Stimulated activated CD8-positive, alpha-beta memory T cell treated with anti-CD3 and anti-CD28 coated beads, Interleukin-7, amount 100 ng/mL, for 4 hours (primary cell): ENCODE measurements at regions not wholly inside any gene's neighbourhood (a gene's known extent, or its start where the extent isn't known, plus 50 kb on each side); places are given as distances from the start of the nearest gene placed in this dataset.

ENCODE experiments used
- DNase-seq, 2 donors: peaks; one replicate each; pipeline ENCODE4 v3.0.0-alpha.2; 2020; ENCODE audit warnings: low read depth in 2 of 2

GRCh38 chr4:24244663-24245490 is 339.5 kb downstream of the DHX15 start:
- no peak for DNase-seq

DNA sequence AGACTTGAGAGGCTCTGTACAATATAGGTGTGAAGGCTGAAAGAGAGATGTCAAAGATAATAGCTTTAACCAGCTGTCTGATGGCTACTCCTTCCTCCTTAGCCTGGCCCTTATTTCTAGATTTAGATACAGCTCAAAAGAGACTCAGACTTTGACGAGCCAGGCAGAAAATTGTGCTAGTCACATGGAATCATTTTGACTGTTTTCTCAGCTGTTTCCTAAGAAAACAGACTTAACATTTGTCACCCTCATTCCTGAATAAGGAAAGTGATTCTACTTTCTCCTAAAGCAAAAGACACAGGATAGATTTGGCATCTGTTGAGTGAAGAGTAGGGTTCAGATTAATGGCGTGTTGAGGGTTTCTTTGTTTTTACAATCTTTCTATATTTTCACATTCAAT is 340.7 kb downstream of the DHX15 start:
- no peak for DNase-seq

GRCh38 chr4:24241511-24241910 is 342.8 kb downstream of the DHX15 start:
- DNase-seq, result no peak

DNA sequence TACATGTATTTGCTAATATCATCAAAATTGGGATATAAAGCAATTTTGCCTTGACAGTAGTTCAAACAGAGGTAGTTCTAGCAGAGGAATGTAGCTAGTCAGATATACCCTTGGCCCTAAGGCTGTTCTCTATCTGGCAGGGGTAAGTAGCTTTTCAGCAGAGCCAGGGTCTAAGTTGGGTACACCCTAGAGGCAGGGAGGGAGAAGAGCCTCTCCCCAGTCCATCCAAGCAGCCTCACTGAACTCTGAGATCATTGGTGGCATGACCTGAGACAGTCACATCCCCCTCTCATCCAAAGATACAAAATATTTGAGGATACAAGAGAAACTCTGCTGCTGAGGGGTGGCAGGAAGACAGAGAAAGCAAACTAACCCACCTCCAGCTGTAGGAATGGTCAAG is 343.7 kb downstream of the DHX15 start:
- no peak for DNase-seq

DNA sequence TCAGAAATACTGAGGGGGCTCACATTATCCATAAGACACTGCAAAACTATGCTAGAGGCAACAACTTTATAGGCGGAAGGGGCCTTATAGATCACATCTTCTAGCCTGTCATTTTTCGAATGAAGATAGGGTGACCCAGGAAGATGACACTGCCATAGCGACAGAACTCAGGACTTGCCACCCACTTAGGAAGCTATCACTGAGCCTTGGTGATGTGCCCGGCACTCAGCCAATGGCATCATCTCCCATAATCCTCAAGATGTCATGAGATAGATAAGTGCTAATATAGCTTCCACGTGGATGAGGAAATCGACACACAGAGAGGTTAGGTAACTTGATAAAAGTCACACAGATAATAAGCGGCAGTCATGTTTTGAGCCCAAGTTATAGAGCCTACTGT is 346.6 kb downstream of the DHX15 start:
- no peak for DNase-seq

DNA sequence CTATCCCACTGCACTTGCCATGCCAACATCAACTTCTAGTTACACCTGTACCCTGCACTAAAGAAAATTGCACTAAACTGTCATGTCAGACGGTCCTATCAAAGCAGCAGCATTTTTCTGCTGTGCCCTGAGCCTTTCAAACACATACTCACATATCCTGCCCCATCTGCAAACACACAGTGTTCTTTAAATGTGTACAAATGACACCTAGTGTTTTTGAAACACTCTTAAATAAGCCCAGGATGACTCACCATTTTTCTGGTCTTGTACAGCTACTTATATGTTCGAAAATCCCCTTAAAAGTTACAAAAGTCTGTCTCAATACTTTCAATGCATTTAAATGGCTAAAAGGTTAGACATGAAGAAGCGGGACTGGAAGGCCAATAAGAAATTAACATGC is 346.7 kb upstream of the PPARGC1A start:
- no peak for DNase-seq

GRCh38 chr4:24236120-24236519 is 346.3 kb upstream of the PPARGC1A start:
- no peak for DNase-seq

- DNase-seq, result no peak
These were observed 345.8 kb upstream of the PPARGC1A start for GRCh38 chr4:24235618-24236017.

- DNase-seq, result no peak
These were observed 344.5 kb upstream of the PPARGC1A start for GRCh38 chr4:24234288-24234848.

- no peak for DNase-seq
These were observed 341.1 kb upstream of the PPARGC1A start for GRCh38 chr4:24230955-24231354.

GRCh38 chr4:24229978-24230377 is 340.1 kb upstream of the PPARGC1A start:
- DNase-seq, result no peak

DNA sequence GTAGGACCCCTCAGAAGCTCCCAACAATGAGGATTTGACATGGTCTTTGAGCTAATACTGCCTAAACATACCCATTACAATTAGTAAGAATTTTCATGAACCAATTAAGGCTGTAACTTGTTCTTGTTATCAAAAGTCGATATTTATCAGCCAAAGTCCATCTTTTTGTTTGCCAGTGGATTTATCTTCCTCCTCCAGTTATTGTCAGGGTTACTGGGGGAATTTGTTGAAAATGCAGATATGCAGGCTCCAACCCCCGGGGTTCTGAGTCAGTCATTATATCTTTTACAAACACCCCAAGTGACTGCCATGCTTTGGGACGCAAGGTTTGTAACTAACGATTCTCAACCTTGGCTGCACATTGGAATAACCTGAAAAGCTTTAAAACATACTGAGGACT is 338.8 kb upstream of the PPARGC1A start:
- no peak for DNase-seq

DNA sequence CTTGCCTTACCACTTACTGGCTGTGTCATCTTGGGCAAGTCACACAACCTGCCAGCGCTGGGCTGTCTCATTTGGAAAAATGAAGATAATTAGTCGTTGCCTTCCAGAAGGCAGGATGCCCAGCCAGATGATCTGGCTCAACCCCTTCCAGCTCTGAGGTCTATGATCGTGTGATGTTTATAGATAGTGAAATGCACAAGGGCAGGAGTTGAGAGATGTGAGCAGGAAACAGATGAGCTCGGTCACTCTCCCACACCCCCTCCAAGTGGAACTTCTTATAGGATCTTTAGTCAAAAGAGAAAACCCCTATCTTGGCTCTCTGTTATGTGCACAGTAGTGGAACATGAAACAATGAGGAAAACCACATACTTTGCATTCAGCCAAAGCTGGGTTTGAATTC is 336.8 kb upstream of the PPARGC1A start:
- no peak for DNase-seq

GRCh38 chr4:24226023-24226422 is 336.2 kb upstream of the PPARGC1A start:
- no peak for DNase-seq

- DNase-seq, result no peak
These were observed 334.6 kb upstream of the PPARGC1A start for GRCh38 chr4:24224446-24224845.

GRCh38 chr4:24219209-24219608 is 329.4 kb upstream of the PPARGC1A start:
- no peak for DNase-seq

DNA sequence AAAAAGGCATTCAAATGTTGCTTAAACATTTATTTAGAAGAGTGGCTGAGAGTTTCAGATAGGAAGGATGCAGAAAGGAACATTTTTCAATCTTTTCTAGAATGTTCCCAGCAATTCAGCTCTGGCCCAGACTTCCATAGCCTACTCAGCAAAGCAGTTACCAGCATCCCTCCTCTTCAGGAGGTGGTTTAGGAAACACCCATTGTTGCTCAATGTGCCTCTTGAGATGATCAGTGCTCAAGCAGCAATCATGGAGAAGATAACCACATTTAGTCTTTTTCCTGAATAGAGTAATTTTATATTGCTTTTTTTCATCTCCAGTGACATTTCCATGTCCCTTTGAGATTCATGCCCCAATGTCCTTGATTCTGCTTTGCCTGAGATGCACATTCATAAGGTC is 328.7 kb upstream of the PPARGC1A start:
- no peak for DNase-seq

DNA sequence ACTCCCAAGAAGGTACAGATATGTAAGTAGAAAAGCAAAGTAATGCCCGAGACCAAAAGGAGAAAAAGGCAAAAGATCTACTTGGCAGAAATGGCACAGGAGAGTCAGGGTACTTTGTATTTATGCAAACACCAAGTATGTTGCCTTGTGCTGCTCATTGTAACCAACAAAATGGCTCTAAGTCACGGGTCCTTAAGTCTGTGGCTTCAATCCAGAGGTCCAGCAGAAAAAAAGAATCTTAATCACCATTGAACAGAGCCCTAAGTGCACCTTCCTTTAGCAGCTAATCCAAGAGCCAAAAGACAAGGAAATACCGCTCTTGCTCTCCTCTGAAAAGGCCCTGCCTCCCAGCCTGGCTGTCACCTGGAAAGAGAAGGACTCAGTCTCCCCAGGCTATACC is 324.9 kb upstream of the PPARGC1A start:
- no peak for DNase-seq

DNA sequence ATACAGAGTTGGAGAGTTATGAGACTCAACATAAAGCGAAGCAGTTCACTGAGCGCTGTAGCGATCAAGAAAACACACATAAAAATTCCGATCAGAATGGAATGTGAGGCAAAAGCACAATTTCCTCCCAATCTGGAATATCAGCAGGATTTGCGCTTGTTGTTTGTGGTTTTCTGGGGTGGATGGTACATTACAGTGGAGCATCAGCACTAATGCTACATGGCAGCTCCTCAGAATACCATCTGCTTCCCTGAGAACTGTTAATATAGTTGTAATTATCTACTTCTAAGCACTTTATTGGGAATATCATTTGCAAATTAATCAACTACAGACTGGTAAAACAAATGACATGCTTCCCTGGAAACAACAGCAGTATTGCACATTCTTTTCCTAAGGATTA is 324.1 kb upstream of the PPARGC1A start:
- no peak for DNase-seq

DNA sequence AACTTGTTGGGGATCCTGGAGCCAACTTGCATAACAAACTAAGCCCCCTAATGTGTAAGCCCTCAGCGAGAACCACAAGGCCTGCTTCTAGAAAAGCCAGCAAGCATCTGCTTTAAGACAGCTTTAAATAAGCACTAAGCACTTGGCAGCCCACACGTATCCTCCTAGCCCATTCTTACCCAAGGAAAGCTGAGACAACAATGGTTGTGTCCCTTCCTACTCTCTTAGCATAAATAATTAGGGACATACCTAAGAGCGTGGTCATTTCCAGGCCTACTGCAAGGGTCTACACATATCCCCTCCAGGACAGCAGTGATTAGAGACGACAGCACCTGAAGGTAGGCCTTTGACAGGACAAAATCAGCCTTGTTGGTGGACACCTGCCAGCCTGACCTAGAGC is 322.8 kb upstream of the PPARGC1A start:
- DNase-seq, result no peak

DNA sequence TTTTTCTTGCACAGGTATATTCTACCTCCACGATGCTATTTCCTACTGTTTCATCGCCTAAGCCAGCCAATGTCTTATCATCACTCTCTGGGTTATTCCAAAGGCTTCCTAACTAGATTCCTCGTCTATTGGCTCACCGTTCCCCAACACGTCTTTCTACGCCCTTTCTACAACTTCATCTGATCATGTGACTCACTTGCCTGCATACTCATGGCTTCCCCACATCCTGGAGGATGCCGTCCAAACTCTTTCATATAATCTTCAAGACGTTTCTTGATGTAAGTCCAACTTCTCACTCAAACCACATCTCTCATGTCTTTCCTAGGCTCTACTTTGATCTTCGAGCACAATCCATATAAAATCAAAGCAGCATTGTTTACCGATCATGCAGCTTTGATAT is 322.0 kb upstream of the PPARGC1A start:
- no peak for DNase-seq

DNA sequence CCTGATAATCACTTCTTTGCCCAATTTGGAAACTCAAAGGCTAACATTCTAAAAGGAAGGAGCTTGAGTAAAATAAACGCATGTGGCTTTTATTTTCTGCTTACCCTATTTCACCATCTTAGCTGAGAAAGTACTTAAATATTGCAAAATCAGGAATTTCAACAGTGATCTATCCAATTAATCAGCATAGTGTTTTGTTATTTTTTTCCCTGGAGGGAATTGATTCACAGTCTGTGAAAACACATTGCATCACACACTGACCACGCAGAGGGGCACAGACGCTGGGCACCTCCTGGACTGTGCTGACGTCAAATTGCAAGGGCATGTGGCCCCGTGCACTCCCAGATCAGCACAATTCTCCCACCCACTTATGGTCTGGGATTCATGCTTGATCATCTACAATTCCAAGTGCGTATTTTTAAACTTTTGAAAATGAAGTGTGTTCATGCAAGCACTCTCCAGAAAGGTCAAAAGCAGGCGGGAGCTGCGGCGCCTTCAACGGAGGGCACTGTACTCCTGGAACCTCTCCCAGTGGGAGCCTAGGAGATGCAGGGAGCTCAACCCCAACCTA is 320.6 kb upstream of the PPARGC1A start:
- no peak for DNase-seq

DNA sequence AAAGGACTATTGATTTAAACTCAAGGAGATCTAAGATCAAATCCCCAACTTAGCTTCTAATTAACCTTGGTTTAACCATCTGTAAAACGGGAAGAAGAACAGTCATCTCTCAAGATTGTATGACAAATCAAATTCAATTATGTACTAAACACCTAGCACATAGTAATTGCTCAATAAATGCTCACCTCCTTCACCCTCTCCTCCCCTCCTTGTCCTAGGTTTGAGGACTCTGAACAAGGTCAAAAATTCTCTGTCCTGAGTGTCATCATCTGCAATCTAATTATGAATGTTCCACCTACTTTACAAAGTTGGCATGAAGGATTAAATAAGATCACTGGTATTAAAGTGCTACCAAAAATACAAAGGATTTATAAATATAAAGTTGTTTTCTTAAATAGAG is 320.1 kb upstream of the PPARGC1A start:
- no peak for DNase-seq
